ENCODE measurements at regions not wholly inside any gene's neighbourhood (a gene's known extent, or its start where the extent isn't known, plus 50 kb on each side); places are given as distances from the start of the nearest gene placed in this dataset.

GRCh38 chr2:200056105-200056504 is 100.7 kb downstream of the MAIP1 start:
- Histone ChIP-seq H3K9me2 (ENCODE audit: insufficient read depth, low read length) (no peaks in the 10 kb centered on the region), H2AFZ (ENCODE audit: low read depth, low read length) (no peak overlapping the region), H4K20me1 (ENCODE audit: insufficient read depth) (no peaks in the 10 kb centered on the region), H3K27ac (ENCODE audit: low read length) (no peak overlapping the region), H3K4me3 (ENCODE audit: low read length) (no peak overlapping the region), H3K27me3 (ENCODE audit: insufficient read depth, low read depth, low read length) (no peaks in the 10 kb centered on the region), H3K36me3 (ENCODE audit: insufficient read depth, low read length) (no peaks in the 10 kb centered on the region), H3K9ac (ENCODE audit: low read length) (no peak overlapping the region), H3K9me3 (ENCODE audit: low read length) (no peaks in the 10 kb centered on the region), H3F3A (ENCODE audit: insufficient read depth, low read length, poor library complexity, severe bottlenecking) (no peaks in the 10 kb centered on the region), H3K79me2 (replicated peaks; ENCODE audit: insufficient read depth, low read length) (no peaks in the 10 kb centered on the region), H3K4me2 (ENCODE audit: low read length) (no peak overlapping the region)
- TF ChIP-seq RAD21 (conservative IDR thresholded peaks at IDR 0.05), result no peak
- TF ChIP-seq SMC3 (conservative IDR thresholded peaks at IDR 0.05; ENCODE audit: poor library complexity), result no peak
- no peak for TF ChIP-seq REST (IDR thresholded peaks at IDR 0.05; ENCODE audit: borderline replicate concordance)
- no peak for TF ChIP-seq TAF1 (IDR thresholded peaks at IDR 0.05; ENCODE audit: low read depth)
- TF ChIP-seq EP300 (conservative IDR thresholded peaks at IDR 0.05; ENCODE audit: poor library complexity, severe bottlenecking), result no peak
- no peak for TF ChIP-seq EZH2 (IDR thresholded peaks at IDR 0.05; ENCODE audit: borderline replicate concordance, insufficient read depth, low read length, poor library complexity, severe bottlenecking)
- TF ChIP-seq POLR2AphosphoS5 (IDR thresholded peaks at IDR 0.05), result no peak
- TF ChIP-seq CTCF (IDR thresholded peaks at IDR 0.05; ENCODE audit: poor library complexity, severe bottlenecking), result no peak
- TF ChIP-seq MXI1 (conservative IDR thresholded peaks at IDR 0.05; ENCODE audit: poor library complexity, severe bottlenecking), result no peak

- no peak overlapping the region for H3K9ac ChIP-seq (ENCODE audit: low read length)
- TF ChIP-seq RAD21 (conservative IDR thresholded peaks at IDR 0.05) (no peak), MXI1 (conservative IDR thresholded peaks at IDR 0.05; ENCODE audit: poor library complexity, severe bottlenecking) (no peak), REST (IDR thresholded peaks at IDR 0.05; ENCODE audit: borderline replicate concordance) (no peak)
- no peak overlapping the region for H3K4me3 ChIP-seq (ENCODE audit: low read length)
- H3F3A ChIP-seq (ENCODE audit: insufficient read depth, low read length, poor library complexity, severe bottlenecking), result no peaks in the 10 kb centered on the region
- no peaks in the 10 kb centered on the region for H3K27me3 ChIP-seq (ENCODE audit: insufficient read depth, low read depth, low read length)
- H3K9me3 ChIP-seq (ENCODE audit: low read length), result no peaks in the 10 kb centered on the region
- no peaks in the 10 kb centered on the region for H3K36me3 ChIP-seq (ENCODE audit: insufficient read depth, low read length)
- H3K79me2 ChIP-seq (replicated peaks; ENCODE audit: insufficient read depth, low read length), result no peaks in the 10 kb centered on the region
- H2AFZ ChIP-seq (ENCODE audit: low read depth, low read length), result no peak overlapping the region
- no peak overlapping the region for H3K4me2 ChIP-seq (ENCODE audit: low read length)
- H4K20me1 ChIP-seq (ENCODE audit: insufficient read depth), result no peaks in the 10 kb centered on the region
- no peak overlapping the region for H3K27ac ChIP-seq (ENCODE audit: low read length)
- no peaks in the 10 kb centered on the region for H3K9me2 ChIP-seq (ENCODE audit: insufficient read depth, low read length)
Measured at GRCh38 chr2:200063155-200063554, 107.8 kb downstream of the MAIP1 start.

Data from neural cell (in vitro differentiated cells).